ENCODE measurements at regions not wholly inside any gene's neighbourhood (a gene's known extent, or its start where the extent isn't known, plus 50 kb on each side); places are given as distances from the start of the nearest gene placed in this dataset.

DNA sequence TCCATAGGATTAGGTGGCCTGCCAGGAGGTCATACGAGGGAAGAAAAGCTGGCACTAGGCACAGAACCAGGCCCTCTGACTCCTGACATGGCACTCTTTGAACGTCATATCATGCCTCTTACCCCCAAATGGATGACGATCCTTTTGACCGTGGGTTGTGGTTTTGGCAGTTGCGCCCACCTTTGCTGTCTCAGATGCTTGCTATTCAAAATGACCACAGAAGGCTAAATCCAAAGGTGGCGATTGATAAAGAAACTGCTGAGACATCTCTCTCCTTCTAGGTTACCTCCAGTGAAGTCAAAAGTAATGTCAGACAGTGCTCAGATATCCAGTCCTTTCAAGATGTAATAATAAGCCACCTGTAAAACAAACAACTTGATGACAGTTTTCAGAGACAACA is 385.0 kb downstream of the EFNA5 start:
- no peaks in the 10 kb centered on the region for H3K36me3 ChIP-seq
- no peak for TF ChIP-seq CTCF (IDR thresholded peaks at IDR 0.05)
- H3K27me3 ChIP-seq = no peaks in the 10 kb centered on the region
- H3K4me1 ChIP-seq = no peaks in the 10 kb centered on the region
- H3K27ac ChIP-seq = no peak overlapping the region
- no peaks in the 10 kb centered on the region for H3K9me3 ChIP-seq
- DNase-seq (ENCODE audit: low spot score) = no peak
- H3K4me3 ChIP-seq = no peak overlapping the region

DNA sequence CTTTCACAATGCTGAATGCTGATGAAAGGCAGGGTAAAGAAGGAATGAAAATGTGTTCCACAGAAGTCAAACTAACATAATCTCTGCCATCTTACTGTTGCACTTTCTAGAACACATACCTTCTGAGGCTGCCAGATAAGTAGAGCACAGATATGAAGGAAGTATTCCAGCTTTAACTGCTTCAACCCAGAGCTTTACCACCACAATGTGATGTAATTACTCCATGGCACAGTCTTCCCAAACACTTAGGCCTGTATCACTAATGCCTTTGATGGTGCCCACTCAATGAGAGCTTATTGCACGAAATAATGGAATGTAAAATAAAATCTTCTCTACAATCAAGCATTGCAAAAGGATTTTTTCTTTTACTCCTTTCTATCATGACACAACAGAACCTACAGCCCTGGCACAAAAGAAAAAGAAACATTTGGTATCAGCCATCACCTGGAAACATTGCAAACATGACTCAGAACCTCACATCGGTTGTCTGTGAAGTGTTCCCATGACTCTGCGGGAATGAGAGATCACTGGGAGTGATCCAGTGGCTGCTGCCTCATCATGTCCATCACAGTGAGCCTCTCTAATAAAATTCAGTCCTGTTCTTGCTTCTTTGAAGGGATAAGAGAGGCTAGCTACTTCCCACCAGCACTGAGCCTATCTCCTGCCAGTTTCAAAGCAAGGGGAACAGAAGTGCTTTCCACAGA is 385.8 kb downstream of the EFNA5 start:
- no peak for DNase-seq (ENCODE audit: low spot score)
- TF ChIP-seq CTCF (IDR thresholded peaks at IDR 0.05) = no peak
- H3K9me3 ChIP-seq = no peaks in the 10 kb centered on the region
- H3K4me3 ChIP-seq = no peak overlapping the region
- H3K4me1 ChIP-seq = no peaks in the 10 kb centered on the region
- H3K27ac ChIP-seq = no peak overlapping the region
- no peaks in the 10 kb centered on the region for H3K36me3 ChIP-seq
- no peaks in the 10 kb centered on the region for H3K27me3 ChIP-seq

GRCh38 chr5:107282061-107282460 is 388.7 kb downstream of the EFNA5 start:
- Histone ChIP-seq H3K27me3 (no peaks in the 10 kb centered on the region), H3K36me3 (no peaks in the 10 kb centered on the region), H3K4me3 (no peak overlapping the region), H3K9me3 (no peaks in the 10 kb centered on the region), H3K4me1 (no peaks in the 10 kb centered on the region), H3K27ac (no peak overlapping the region)
- no peak for DNase-seq (ENCODE audit: low spot score)
- no peak for TF ChIP-seq CTCF (IDR thresholded peaks at IDR 0.05)

- Histone ChIP-seq H3K4me1 (no peaks in the 10 kb centered on the region), H3K27ac (no peak overlapping the region), H3K36me3 (no peaks in the 10 kb centered on the region), H3K4me3 (no peak overlapping the region), H3K27me3 (no peaks in the 10 kb centered on the region), H3K9me3 (no peaks in the 10 kb centered on the region)
- DNase-seq (ENCODE audit: low spot score) = no peak
- TF ChIP-seq CTCF (IDR thresholded peaks at IDR 0.05) = no peak
Observed at GRCh38 chr5:107278774-107279173, 392.0 kb downstream of the EFNA5 start.

DNA sequence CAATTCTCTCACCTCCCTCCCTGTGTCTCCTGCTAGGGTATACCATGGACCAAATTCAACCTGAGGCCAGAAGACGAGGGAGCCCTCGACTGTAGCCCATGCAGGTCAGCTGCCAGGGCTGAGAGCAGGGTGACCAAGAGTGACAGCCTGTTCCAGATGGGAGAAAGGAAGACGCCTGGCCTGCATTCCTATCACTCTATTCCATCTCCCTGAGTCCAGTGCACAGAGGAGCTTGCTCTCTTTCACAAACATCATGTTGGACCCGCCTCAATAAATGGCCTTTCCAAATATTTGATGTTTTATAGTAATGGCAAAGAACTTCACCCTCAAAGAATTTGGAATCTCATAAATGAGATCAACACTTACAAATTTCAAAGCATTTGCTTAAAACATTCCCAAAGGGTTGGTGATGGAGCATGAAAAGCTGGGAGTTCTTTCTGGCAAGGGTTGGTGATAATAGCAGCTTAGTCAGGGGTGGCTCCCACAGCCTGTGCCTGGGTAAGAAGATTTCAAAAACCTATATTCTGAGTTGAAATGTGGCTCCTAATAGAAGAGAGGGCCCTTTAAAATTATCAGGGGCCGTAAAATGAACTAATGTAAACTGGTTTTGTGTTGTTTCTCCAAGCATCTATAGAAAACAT is 393.1 kb downstream of the EFNA5 start:
- no peaks in the 10 kb centered on the region for H3K4me1 ChIP-seq
- no peaks in the 10 kb centered on the region for H3K36me3 ChIP-seq
- no peak for TF ChIP-seq CTCF (IDR thresholded peaks at IDR 0.05)
- no peak overlapping the region for H3K27ac ChIP-seq
- H3K4me3 ChIP-seq = no peak overlapping the region
- no peak for DNase-seq (ENCODE audit: low spot score)
- no peaks in the 10 kb centered on the region for H3K27me3 ChIP-seq
- H3K9me3 ChIP-seq = no peaks in the 10 kb centered on the region

GRCh38 chr5:107275333-107275732 is 395.4 kb downstream of the EFNA5 start:
- H3K4me3 ChIP-seq = no peak overlapping the region
- H3K9me3 ChIP-seq = no peaks in the 10 kb centered on the region
- H3K27ac ChIP-seq = no peak overlapping the region
- no peaks in the 10 kb centered on the region for H3K4me1 ChIP-seq
- no peak for TF ChIP-seq CTCF (IDR thresholded peaks at IDR 0.05)
- no peak for DNase-seq (ENCODE audit: low spot score)
- H3K27me3 ChIP-seq = no peaks in the 10 kb centered on the region
- H3K36me3 ChIP-seq = no peaks in the 10 kb centered on the region
